EH (cell line): ENCODE measurements at regions not wholly inside any gene's neighbourhood (a gene's known extent, or its start where the extent isn't known, plus 50 kb on each side); places are given as distances from the start of the nearest gene placed in this dataset.
"Not testable (repeated sequence)": the region's sequence is repeated elsewhere in the genome, so short reads cannot be mapped to it uniquely, and the experiment has no call there.

Experiments used
- DNase-seq: peaks from one replicate; pipeline ENCODE4 v3.0.0-alpha.2; 2015; ENCODE audit warnings: low read depth

GRCh38 chr12:87254381-87255030, 774.7 kb downstream of the C12orf50 start:
- no peak for DNase-seq

GRCh38 chr12:87253157-87253556, 776.0 kb downstream of the C12orf50 start:
- DNase-seq = no peak

GRCh38 chr12:87246726-87247125, 782.5 kb downstream of the C12orf50 start:
- no peak for DNase-seq

DNA sequence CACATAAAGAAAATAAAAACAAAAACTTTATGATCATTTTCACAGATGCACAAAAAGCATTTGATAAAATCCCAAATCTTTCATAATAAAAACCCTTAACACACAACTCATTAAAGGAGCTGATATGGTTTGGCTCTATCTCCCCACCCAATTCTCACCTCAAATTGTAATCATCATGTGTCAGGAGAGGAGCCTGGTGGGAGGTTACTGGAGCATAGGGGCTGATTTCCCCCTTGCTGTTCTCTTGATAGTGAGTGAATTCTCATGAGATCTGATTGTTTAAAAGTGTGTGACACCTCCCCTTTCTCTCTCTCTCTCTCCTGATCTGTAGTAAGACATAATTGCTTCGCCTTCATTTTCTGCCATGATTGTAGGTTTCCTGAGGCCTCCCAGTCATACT, 790.7 kb downstream of the C12orf50 start:
- DNase-seq = no peak

GRCh38 chr12:87234898-87235297, 794.3 kb downstream of the C12orf50 start:
- DNase-seq = no peak

GRCh38 chr12:87233671-87234070, 795.5 kb downstream of the C12orf50 start:
- DNase-seq = no peak

- DNase-seq = no peak
Observed at GRCh38 chr12:87231818-87232217, 797.4 kb downstream of the C12orf50 start.

DNA sequence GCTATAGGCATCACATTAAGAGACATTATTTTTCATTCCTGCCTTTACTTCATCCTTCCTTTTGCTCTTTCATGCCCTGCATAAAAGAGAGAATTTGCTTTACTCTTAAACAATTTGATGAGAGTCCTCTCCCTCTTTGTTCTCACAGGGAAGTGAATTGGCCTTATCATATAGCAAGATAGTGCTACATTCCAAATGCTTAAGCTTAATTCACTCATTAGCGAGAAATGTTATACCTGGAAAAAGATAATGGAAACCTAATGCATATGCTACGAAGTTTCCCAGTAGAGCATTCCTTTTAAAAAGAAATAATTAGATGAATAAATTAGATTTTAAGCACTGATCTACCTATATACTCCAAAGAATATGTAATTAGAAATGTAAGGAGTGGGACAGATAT, 798.8 kb downstream of the C12orf50 start:
- DNase-seq = no peak

- DNase-seq = no peak
Observed at GRCh38 chr12:87227162-87227561, 802.0 kb downstream of the C12orf50 start.

DNA sequence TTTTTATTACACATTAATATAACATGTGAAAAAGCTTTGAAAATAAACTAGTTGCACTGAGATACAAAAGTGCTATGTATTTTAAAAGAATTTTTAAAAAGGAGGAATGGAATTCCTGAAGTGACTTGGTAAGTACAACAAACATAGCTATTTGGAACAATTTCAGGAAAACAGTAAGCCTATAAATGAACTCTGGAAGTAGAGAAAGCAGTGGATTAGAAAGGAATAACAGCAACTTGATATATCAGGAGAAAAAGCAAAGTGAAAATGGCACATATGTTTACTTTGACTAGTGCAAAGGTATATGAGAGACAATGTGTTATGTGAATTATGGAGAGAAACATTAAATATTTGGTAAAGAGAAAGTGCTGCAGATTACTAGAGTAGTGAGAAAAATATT, 811.7 kb downstream of the C12orf50 start:
- DNase-seq = no peak

DNA sequence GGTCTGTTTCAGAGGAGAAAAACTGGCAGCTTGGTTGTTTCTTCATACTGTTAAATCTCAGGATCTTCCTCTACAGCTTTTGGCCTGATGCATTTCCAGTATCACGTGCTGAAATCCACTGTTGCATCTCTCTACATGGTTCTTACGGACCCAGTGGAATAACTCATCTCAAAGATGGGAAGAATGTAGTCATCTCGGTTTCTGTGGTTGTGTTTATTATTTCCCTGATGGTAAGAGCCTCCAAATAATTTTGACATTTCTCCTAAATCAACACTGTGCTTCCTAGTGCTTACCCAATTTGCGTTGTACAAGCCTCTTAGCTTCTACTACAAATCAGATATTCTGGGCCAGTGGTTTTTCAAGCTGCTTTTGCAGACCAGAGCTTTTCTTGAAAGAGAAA, 812.8 kb downstream of the C12orf50 start:
- DNase-seq = no peak

GRCh38 chr12:87202189-87202588, 827.0 kb downstream of the C12orf50 start:
- no peak for DNase-seq

GRCh38 chr12:87201598-87201997, 827.6 kb downstream of the C12orf50 start:
- DNase-seq = no peak

DNA sequence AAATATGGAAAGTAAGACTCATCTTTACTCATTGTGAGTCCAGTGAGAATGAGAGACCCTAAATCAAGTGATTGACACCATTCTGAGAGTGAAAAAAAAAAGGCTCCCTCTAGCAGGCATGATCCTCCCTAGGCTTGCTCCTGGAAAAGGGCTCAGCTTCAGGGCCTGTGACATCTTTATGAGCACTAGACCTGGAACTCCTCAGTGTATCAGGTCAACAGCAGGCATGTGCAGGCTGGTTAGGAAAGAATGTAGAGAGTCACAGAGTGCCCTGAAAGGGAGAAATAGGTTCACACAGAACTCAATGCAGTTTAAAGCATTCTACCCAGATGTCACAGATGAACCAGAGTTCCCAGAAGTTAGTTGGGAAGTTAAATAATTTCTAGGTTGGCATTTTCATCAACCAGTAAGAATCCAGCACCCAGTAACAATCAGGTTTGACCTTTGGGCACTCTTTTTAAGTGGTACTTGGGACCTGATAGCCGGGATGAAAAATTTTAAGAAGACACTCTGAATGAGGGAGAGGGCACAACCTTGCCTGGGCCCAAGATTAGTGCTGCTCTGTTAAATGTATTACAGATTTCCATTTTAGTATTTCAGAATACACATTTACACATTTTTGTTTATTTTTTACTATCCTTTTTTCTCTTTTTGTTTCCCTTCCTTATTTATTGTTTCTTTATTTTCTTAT, 828.8 kb downstream of the C12orf50 start:
- DNase-seq = no peak

DNA sequence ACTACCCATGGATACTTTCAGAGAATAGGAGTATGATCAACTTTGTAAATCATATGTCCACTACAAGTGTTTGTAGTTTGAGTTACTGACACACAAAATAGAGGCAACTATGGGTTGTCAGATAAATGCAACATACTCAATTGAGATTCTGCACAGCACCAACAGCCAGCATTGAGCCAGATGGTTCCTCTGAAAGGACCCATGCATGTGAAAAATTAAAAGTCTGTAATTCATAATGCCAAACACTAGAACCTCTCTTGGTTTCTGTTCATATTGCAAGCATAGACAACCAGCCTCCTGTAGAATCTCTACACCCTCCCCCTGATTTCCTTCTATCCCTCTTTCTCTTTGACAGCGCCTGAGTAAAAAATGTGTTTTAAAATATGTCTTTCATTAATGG, 831.0 kb downstream of the C12orf50 start:
- DNase-seq = no peak

- DNase-seq = no peak
Observed at GRCh38 chr12:87196321-87196720, 832.9 kb downstream of the C12orf50 start.

DNA sequence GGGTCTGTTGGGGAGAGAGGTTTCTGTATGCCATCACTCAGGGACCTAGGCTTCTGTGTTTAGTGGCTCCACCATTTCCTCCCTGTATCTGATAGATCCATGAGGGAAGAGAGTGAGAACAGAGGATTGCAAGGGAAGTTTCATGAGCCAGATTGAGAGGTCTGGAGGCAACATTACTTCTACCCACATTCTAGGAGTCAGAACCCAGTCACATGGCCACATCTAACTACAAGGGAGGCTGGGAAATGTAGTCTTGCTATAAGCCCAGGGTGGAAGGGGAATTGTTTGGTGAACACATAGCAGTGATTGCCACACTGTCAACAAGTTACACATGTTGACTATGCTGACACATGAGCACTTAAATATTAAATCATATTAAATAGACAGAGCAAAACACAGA, 834.8 kb downstream of the C12orf50 start:
- not testable (repeated sequence) for DNase-seq

DNA sequence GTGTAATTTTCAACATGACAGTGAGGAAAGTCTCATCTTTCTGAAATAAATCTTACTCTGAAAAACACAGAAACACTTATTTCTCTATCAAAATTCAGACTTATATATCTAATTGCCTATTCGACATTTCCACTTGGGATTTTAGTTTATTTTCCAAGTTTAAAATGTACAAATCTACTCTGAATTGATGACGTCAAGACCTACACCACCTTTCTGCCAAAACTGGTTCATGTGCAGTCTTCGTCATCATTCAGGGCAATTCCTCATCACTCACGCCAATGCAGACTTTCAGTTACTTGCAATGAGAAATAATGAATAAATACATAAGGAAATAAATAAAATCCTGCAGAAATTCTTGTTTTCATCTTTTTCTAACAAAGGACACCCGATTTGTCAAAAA, 843.8 kb downstream of the C12orf50 start:
- DNase-seq = no peak

DNA sequence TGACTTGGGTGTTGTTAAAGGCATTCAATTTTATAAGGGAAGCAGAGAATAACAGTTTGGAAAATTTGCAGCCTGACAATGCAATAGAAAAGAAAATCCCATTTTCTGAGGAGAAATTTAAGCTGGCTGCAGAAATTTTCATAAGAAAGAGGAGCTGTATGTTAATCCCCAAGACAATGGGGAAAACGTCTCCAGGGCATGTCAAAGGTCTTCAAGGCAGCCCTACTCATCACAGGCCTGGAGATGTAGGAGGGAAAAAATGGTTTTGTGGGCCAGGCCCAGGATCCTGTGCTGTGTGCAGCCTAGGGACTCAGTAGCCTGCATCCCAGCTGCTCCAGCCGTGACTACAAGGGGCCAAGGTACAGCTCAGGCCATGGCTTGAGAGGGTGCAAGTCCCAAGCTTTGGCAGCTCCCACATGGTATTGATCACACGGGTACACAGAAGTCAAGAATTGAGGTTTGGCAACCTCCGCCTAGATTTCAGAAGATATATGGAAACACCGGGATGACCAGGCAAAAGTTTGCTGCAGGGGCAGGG, 846.4 kb downstream of the C12orf50 start:
- DNase-seq = no peak

GRCh38 chr12:87171356-87171755, 857.8 kb downstream of the C12orf50 start:
- no peak for DNase-seq

GRCh38 chr12:87169010-87169409, 860.2 kb downstream of the C12orf50 start:
- DNase-seq = no peak

- DNase-seq = no peak
Observed at GRCh38 chr12:87165733-87166375, 863.3 kb downstream of the C12orf50 start.

DNA sequence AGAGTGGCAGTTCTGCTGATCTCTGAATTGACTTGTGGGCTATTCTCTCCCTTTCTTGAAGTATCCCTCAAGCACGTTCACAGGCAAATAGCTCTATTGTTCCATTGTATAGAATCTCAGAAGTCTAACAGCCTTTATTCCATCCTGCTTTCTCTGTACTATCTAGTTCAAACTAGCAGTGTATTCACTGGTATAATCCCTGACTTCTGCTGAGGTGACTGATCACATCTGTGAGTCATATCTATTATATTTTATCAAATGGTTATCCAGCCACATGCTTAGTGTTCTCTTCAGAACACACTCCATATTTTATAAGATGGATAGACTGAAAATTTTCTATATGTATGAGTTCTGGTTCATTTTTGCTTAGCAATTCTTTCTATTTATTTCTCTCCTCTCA, 866.1 kb downstream of the C12orf50 start:
- DNase-seq = no peak
